ENCODE measurements at regions not wholly inside any gene's neighbourhood (a gene's known extent, or its start where the extent isn't known, plus 50 kb on each side); places are given as distances from the start of the nearest gene placed in this dataset.

DNA sequence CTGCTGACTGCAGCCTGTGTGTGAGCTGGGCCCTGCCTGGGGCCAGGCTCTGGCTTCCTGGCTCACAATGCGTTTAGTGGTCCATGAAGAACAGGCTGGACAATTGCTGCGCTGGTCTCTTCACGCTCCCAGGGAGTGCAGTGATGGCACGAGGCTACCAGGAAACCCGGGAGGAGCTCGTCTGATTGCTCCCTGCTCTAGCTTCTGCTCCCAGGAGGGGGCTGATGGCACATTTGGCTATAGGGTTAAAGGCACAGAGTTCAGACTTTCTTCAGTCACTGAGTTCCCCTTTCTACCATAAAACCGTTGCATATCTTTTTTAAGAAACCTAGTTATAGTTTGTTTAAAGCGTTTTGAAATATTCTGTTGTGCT lies 60.1 kb downstream of the KCNF1 start:
- DNase-seq (ENCODE audit: low read depth, low spot score) = no peak
- H2AFZ ChIP-seq (ENCODE audit: low read depth, low read length, poor library complexity, severe bottlenecking) = no peak overlapping the region
- H3K9ac ChIP-seq (ENCODE audit: low read length) = no peak overlapping the region
- no peaks in the 10 kb centered on the region for H3K9me3 ChIP-seq (ENCODE audit: control insufficient read depth in 1 of 2, insufficient read depth in 1 of 2, low read depth in 1 of 2, low read length in 2 of 2)
- POLR2A ChIA-PET = no interaction called here
- no peaks in the 10 kb centered on the region for H3K9me2 ChIP-seq (ENCODE audit: insufficient read depth)
- no peaks in the 10 kb centered on the region for H3K27me3 ChIP-seq (ENCODE audit: insufficient read depth, low read length)
- intact Hi-C loops (cut with micrococcal nuclease) = no loop called here
- no TSS peak for BruUV-seq (replicated peaks)
- no peaks in the 10 kb centered on the region for H3K4me1 ChIP-seq (ENCODE audit: control insufficient read depth in 1 of 2, insufficient read depth in 2 of 2, low read length in 2 of 2)
- no peaks in the 10 kb centered on the region for H4K20me1 ChIP-seq (ENCODE audit: insufficient read depth)
- RAD21 ChIA-PET (ENCODE audit: low non-redundant PET in 1 of 2, low total read pairs in 2 of 2, uncharacterized antibody in 2 of 2, unreplicated experiment in 2 of 2) = no interaction called here
- no peak overlapping the region for H3K4me2 ChIP-seq (ENCODE audit: low read length)
- ATAC-seq = no peak
- no peak overlapping the region for H3K27ac ChIP-seq (ENCODE audit: low read depth, low read length)
- no peaks in the 10 kb centered on the region for H3K36me3 ChIP-seq (ENCODE audit: control insufficient read depth in 1 of 2, insufficient read depth in 2 of 2, low read length in 2 of 2)
- TF ChIP-seq, protein P1, sequence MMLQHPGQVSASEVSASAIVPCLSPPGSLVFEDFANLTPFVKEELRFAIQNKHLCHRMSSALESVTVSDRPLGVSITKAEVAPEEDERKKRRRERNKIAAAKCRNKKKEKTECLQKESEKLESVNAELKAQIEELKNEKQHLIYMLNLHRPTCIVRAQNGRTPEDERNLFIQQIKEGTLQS (IDR thresholded peaks at IDR 0.05) = no peak
- no peak for TF ChIP-seq EGR1 (IDR thresholded peaks at IDR 0.05; ENCODE audit: low read depth)
- TF ChIP-seq RAD21 (IDR thresholded peaks at IDR 0.05; ENCODE audit: low read depth) = no peak
- TF ChIP-seq ZNF274 (IDR thresholded peaks at IDR 0.05; ENCODE audit: low read depth, low read length) = no peak
- no peak for TF ChIP-seq ZFX (IDR thresholded peaks at IDR 0.05)
- TF ChIP-seq, protein P2, sequence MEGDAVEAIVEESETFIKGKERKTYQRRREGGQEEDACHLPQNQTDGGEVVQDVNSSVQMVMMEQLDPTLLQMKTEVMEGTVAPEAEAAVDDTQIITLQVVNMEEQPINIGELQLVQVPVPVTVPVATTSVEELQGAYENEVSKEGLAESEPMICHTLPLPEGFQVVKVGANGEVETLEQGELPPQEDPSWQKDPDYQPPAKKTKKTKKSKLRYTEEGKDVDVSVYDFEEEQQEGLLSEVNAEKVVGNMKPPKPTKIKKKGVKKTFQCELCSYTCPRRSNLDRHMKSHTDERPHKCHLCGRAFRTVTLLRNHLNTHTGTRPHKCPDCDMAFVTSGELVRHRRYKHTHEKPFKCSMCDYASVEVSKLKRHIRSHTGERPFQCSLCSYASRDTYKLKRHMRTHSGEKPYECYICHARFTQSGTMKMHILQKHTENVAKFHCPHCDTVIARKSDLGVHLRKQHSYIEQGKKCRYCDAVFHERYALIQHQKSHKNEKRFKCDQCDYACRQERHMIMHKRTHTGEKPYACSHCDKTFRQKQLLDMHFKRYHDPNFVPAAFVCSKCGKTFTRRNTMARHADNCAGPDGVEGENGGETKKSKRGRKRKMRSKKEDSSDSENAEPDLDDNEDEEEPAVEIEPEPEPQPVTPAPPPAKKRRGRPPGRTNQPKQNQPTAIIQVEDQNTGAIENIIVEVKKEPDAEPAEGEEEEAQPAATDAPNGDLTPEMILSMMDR (IDR thresholded peaks at IDR 0.05 in 2 of 3, conservative IDR thresholded peaks at IDR 0.05 in 1 of 3; ENCODE audit: borderline replicate concordance in 1 of 3, insufficient read depth in 1 of 3, low read depth in 2 of 3, low read length in 2 of 3) = no peak
- TF ChIP-seq SRF (IDR thresholded peaks at IDR 0.05; ENCODE audit: low read depth) = no peak
- TF ChIP-seq SIN3A (IDR thresholded peaks at IDR 0.05; ENCODE audit: low read depth) = no peak
- TF ChIP-seq POLR2AphosphoS5 (IDR thresholded peaks at IDR 0.05; ENCODE audit: low read depth, low read length) = no peak
- no peak for TF ChIP-seq TCF7L2 (IDR thresholded peaks at IDR 0.05; ENCODE audit: borderline replicate concordance, extremely low read depth, insufficient read depth, insufficient read length)
- TF ChIP-seq EZH2phosphoT487 (IDR thresholded peaks at IDR 0.05; ENCODE audit: borderline replicate concordance) = no peak
- TF ChIP-seq, protein P3, sequence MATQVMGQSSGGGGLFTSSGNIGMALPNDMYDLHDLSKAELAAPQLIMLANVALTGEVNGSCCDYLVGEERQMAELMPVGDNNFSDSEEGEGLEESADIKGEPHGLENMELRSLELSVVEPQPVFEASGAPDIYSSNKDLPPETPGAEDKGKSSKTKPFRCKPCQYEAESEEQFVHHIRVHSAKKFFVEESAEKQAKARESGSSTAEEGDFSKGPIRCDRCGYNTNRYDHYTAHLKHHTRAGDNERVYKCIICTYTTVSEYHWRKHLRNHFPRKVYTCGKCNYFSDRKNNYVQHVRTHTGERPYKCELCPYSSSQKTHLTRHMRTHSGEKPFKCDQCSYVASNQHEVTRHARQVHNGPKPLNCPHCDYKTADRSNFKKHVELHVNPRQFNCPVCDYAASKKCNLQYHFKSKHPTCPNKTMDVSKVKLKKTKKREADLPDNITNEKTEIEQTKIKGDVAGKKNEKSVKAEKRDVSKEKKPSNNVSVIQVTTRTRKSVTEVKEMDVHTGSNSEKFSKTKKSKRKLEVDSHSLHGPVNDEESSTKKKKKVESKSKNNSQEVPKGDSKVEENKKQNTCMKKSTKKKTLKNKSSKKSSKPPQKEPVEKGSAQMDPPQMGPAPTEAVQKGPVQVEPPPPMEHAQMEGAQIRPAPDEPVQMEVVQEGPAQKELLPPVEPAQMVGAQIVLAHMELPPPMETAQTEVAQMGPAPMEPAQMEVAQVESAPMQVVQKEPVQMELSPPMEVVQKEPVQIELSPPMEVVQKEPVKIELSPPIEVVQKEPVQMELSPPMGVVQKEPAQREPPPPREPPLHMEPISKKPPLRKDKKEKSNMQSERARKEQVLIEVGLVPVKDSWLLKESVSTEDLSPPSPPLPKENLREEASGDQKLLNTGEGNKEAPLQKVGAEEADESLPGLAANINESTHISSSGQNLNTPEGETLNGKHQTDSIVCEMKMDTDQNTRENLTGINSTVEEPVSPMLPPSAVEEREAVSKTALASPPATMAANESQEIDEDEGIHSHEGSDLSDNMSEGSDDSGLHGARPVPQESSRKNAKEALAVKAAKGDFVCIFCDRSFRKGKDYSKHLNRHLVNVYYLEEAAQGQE (IDR thresholded peaks at IDR 0.05; ENCODE audit: low read depth) = no peak
- H3K79me2 ChIP-seq (ENCODE audit: insufficient read depth, low read length) = no peaks in the 10 kb centered on the region
- H3K4me3 ChIP-seq (replicated peaks in 1 of 2; ENCODE audit: low read depth in 1 of 2, low read length in 2 of 2) = no peak overlapping the region
- CTCF ChIA-PET = no interaction called here
